ENCODE measurements at regions not wholly inside any gene's neighbourhood (a gene's known extent, or its start where the extent isn't known, plus 50 kb on each side); places are given as distances from the start of the nearest gene placed in this dataset.
"Not testable (repeated sequence)": the region's sequence is repeated elsewhere in the genome, so short reads cannot be mapped to it uniquely, and the experiment has no call there.

DNA sequence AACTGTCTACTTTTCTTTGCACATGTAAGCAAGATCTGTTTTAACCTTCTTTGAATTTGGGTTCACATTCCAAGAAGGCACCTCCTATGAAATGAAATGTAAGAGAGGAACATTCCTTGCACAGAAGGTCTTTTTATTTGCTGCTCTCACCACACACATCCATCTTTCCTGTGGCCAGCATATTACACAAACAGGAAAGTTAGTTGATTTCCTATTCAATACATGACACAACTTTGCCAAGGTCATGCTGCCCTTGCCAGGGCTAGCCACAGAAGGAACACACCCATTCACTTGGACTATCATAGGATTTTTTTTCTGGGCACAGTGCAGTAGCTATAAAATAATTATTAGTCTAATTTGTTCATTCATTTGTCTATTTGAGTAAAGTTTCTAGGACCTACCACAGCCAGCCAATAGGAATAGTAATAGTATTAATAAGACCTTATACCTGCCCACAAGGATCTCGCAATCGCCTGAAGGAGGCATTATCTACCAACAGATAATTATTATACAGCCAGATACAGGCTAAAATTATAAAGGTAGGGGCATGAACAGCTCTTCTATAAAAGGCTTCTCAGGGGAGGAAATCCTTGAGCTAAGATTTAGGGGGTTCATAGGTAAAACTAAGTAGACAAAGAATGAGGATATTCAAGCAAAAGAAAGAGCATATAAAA, 78.1 kb upstream of the NREP start:
- no peaks in the 10 kb centered on the region for H3K36me3 ChIP-seq
- H3K27me3 ChIP-seq: no peaks in the 10 kb centered on the region
- no peaks in the 10 kb centered on the region for H3K9me3 ChIP-seq
- no peak overlapping the region for H3K4me3 ChIP-seq
- no peak overlapping the region for H3K27ac ChIP-seq
- no peak for DNase-seq (ENCODE audit: extremely low spot score in 2 of 2)
- H3K4me1 ChIP-seq: peaks cover 8% of the 10 kb centered on the region
- TF ChIP-seq POLR2AphosphoS5 (IDR thresholded peaks at IDR 0.05; ENCODE audit: insufficient read depth in 1 of 2, low read depth in 1 of 2) (no peak), POLR2A (IDR thresholded peaks at IDR 0.05) (no peak)
- TF ChIP-seq, protein P1, sequence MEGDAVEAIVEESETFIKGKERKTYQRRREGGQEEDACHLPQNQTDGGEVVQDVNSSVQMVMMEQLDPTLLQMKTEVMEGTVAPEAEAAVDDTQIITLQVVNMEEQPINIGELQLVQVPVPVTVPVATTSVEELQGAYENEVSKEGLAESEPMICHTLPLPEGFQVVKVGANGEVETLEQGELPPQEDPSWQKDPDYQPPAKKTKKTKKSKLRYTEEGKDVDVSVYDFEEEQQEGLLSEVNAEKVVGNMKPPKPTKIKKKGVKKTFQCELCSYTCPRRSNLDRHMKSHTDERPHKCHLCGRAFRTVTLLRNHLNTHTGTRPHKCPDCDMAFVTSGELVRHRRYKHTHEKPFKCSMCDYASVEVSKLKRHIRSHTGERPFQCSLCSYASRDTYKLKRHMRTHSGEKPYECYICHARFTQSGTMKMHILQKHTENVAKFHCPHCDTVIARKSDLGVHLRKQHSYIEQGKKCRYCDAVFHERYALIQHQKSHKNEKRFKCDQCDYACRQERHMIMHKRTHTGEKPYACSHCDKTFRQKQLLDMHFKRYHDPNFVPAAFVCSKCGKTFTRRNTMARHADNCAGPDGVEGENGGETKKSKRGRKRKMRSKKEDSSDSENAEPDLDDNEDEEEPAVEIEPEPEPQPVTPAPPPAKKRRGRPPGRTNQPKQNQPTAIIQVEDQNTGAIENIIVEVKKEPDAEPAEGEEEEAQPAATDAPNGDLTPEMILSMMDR (IDR thresholded peaks at IDR 0.05): no peak
- intact Hi-C loops (cut with DNase I): no loop called here

DNA sequence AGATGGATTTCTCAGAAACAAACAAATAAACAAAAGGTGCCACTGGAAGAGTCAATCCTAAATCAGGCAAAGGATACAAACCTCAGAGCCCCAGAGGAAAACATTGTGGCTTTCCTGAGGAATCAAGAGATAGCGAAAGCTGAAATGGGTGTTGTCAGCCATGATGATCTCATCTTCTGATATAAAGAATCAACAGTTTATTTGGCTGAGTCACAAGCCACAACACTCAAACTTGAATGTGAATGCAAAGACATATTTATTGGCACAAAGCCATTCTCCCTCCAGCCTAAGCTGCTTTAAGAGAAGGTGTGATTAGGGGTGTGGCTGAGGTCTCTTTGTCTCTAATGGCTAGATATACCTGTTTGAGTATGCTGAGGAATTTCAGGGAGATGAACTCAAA, 73.3 kb upstream of the NREP start:
- H3K4me3 ChIP-seq: no peak overlapping the region
- no peaks in the 10 kb centered on the region for H3K36me3 ChIP-seq
- no peaks in the 10 kb centered on the region for H3K27me3 ChIP-seq
- intact Hi-C loops (cut with DNase I): no loop called here
- DNase-seq (ENCODE audit: extremely low spot score in 2 of 2): no peak
- H3K27ac ChIP-seq: no peak overlapping the region
- H3K4me1 ChIP-seq: peaks cover 8% of the 10 kb centered on the region
- TF ChIP-seq, protein P1 (IDR thresholded peaks at IDR 0.05): no peak
- TF ChIP-seq POLR2AphosphoS5 (IDR thresholded peaks at IDR 0.05; ENCODE audit: insufficient read depth in 1 of 2, low read depth in 1 of 2) (peak in 1 of 2 donors; percentile 57), POLR2A (IDR thresholded peaks at IDR 0.05) (no peak)
- no peaks in the 10 kb centered on the region for H3K9me3 ChIP-seq

DNA sequence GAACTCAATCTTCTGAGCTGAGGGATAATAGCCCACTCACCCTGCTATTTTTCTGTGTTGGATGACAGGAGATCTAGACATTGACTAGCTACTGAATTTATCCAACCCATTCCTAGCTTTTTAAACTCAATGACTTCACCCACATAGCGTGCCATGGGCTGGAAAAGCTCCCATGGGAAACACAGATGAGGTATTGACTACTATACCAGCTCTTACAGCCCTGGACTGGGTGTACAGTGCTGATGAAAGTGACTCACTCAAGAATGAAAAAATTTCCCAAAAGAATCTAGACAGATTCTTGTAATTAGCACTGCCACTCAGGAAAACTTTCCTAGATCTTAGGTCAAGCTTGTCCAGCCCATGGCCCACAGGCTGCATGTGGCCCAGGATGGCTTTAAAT, 72.7 kb upstream of the NREP start:
- Histone ChIP-seq H3K36me3 (no peaks in the 10 kb centered on the region), H3K27me3 (no peaks in the 10 kb centered on the region), H3K9me3 (no peaks in the 10 kb centered on the region), H3K4me1 (peaks cover 2% of the 10 kb centered on the region), H3K27ac (no peak overlapping the region), H3K4me3 (no peak overlapping the region)
- DNase-seq (ENCODE audit: extremely low spot score in 2 of 2): no peak
- TF ChIP-seq POLR2A (IDR thresholded peaks at IDR 0.05): no peak
- no peak for TF ChIP-seq POLR2AphosphoS5 (IDR thresholded peaks at IDR 0.05; ENCODE audit: insufficient read depth in 1 of 2, low read depth in 1 of 2)
- TF ChIP-seq, protein P1 (IDR thresholded peaks at IDR 0.05): no peak
- intact Hi-C loops (cut with DNase I): no loop called here

DNA sequence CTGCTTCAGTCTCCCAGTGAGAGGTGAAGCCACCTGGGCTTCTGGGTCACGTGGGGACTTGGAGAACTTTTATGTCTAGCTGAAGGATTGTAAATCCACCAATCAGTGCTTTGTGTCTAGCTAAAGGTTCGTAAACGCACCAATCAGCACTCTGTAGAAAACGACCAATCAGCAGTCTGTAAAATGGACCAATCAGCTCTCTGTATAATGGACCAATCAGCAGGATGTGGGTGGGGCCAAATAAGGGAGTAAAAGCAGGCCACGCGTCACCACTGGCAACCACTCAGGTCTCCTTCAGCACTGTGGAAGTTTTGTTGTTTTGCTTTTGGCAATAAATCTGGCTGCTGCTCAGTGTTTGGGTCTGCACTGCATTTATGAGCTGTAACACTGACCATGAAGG, 69.1 kb upstream of the NREP start:
- no peaks in the 10 kb centered on the region for H3K4me1 ChIP-seq
- no peak overlapping the region for H3K4me3 ChIP-seq
- H3K36me3 ChIP-seq: no peaks in the 10 kb centered on the region
- no peak for TF ChIP-seq POLR2A (IDR thresholded peaks at IDR 0.05)
- no peak for TF ChIP-seq POLR2AphosphoS5 (IDR thresholded peaks at IDR 0.05; ENCODE audit: insufficient read depth in 1 of 2, low read depth in 1 of 2)
- TF ChIP-seq, protein P1 (IDR thresholded peaks at IDR 0.05): no peak
- H3K9me3 ChIP-seq: no peaks in the 10 kb centered on the region
- intact Hi-C loops (cut with DNase I): no loop called here
- no peaks in the 10 kb centered on the region for H3K27me3 ChIP-seq
- no peak overlapping the region for H3K27ac ChIP-seq
- DNase-seq (ENCODE audit: extremely low spot score in 2 of 2): no peak

DNA sequence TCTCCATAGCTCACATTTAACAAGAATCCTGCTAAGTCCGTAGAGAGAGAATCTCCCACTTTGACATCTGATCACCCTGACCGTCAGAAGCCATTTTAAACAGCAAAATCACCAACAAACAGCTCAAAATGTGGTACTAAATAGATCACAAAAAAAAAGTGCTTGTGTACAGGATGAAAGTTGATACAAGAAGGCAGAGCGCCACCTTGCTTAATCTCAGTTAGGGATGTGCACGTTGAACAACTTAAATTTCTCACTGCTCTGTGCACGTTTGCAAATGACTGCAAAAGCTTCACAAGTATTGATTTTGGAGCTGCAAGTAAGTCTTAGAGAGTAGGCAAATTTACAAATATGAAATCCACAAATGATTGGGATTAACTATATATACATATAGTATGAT, 63.1 kb upstream of the NREP start:
- Histone ChIP-seq H3K36me3 (no peaks in the 10 kb centered on the region), H3K27me3 (no peaks in the 10 kb centered on the region), H3K9me3 (no peaks in the 10 kb centered on the region), H3K4me3 (no peak overlapping the region), H3K27ac (no peak overlapping the region), H3K4me1 (no peaks in the 10 kb centered on the region)
- TF ChIP-seq POLR2AphosphoS5 (IDR thresholded peaks at IDR 0.05; ENCODE audit: insufficient read depth in 1 of 2, low read depth in 1 of 2): no peak
- no peak for TF ChIP-seq POLR2A (IDR thresholded peaks at IDR 0.05)
- TF ChIP-seq, protein P1 (IDR thresholded peaks at IDR 0.05): no peak
- intact Hi-C loops (cut with DNase I): no loop called here
- no peak for DNase-seq (ENCODE audit: extremely low spot score in 2 of 2)

DNA sequence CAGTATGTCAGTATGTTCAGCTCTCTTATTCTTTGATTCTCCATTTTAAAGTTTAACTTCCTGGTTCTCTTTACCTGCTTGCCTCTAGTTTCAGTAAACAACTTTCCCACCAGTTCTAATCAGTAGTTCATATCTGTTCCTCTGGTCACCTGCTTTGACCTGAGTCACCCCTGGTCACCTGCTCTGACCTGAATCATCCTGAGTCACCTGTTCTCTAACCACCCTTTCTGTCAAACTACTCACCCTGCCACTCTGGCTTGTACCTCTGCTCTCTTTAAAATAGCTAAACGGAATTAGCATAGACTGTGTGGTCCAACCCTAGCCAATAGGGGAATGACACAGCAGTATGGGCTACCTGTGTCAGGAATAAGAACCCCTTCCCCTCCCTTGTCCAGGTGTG, 62.0 kb upstream of the NREP start:
- H3K4me1 ChIP-seq; H3K4me3 ChIP-seq; H3K27me3 ChIP-seq; intact Hi-C loops (cut with DNase I); H3K27ac ChIP-seq; H3K36me3 ChIP-seq; H3K9me3 ChIP-seq; DNase-seq (ENCODE audit: extremely low spot score in 2 of 2): not testable (repeated sequence)

Measured in vagina (tissue), 2 donors.